GM18507 (cell line): ENCODE measurements at regions not wholly inside any gene's neighbourhood (a gene's known extent, or its start where the extent isn't known, plus 50 kb on each side); places are given as distances from the start of the nearest gene placed in this dataset.

Source experiments
- DNase-seq: peaks from one replicate; pipeline ENCODE4 v3.0.0; 2011; ENCODE audit warnings: low read depth; ENCODE audit not compliant: insufficient read length; ENCODE audit errors: extremely low spot score
- FAIRE-seq: peaks from 2 replicates; lab custom pipeline; 2011; peaks lifted over from hg19 to GRCh38; lab: Jason Lieb, UNC

- FAIRE-seq (no peak), DNase-seq (no peak)
Observed at GRCh38 chr11:104238916-104239315, 75.0 kb upstream of the PDGFD start.

GRCh38 chr11:104225047-104225446 is 61.1 kb upstream of the PDGFD start:
- FAIRE-seq, result no peak
- no peak for DNase-seq

- FAIRE-seq (no peak), DNase-seq (no peak)
Observed at GRCh38 chr11:104222464-104222863, 58.5 kb upstream of the PDGFD start.

- no peak for FAIRE-seq
- no peak for DNase-seq
Observed at GRCh38 chr11:104221455-104221854, 57.5 kb upstream of the PDGFD start.

- no peak for FAIRE-seq
- DNase-seq, result no peak
Observed at GRCh38 chr11:104219096-104219495, 55.1 kb upstream of the PDGFD start.

GRCh38 chr11:104214517-104214916 is 50.6 kb upstream of the PDGFD start:
- no peak for FAIRE-seq
- no peak for DNase-seq
